Iris pigment epithelial cell (primary cell): ENCODE measurements at regions not wholly inside any gene's neighbourhood (a gene's known extent, or its start where the extent isn't known, plus 50 kb on each side); places are given as distances from the start of the nearest gene placed in this dataset.

Source experiments
- DNase-seq: peaks from one replicate; pipeline ENCODE4 v3.0.0-alpha.2; 2011; ENCODE audit warnings: low read depth

DNA sequence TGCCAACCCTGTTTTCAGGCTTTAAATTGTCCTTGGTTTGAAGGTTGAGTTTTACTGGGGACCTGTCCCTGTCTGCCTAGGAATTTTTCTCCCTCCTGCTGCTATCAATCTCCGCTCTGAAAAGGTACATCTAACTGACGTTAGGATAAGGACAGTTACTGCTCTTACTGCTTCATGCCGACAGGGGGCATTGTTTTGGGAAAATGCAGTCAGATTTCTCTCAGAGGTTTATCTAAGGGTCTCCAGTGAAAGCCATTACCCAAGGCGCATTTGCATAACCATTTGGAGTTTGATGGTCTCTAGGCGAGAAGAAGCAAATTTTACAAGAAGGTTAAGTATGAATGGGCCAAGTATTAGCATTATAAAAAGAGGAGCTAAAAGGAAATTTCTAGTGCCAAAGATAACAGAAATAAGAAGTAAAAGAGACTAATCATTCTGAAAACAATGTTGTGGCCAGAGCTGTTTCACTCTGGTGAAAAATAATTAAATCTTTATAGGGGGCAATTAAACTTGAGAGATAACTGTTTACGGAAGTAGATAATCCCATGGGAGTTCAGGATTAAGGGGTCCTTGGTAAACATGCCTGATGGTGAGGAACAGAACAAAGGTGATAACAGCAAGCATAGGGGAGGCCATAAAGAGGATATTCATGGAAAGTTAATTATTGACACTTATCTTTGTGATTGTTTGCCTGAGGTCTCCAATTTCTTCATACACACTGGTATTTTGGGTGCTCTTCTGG is 605.0 kb downstream of the MTRR start:
- DNase-seq = no peak

DNA sequence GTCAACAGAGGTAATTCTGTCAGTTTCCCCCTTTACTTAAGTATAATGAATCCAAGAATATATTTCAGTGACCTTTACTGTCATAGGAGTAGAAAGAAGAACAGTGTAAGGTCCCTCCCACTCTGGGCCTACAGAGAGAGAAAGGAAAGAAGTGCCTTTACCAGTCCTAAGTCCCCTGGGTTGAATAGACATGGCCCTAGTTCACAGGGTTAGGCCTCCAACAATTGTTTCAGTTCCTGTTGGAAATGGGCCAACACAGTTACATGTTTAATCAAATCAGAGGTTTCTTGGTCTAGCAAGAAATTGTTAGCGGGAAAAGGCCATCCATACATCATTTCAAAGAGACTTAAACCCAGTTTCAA is 605.6 kb downstream of the MTRR start:
- DNase-seq = no peak

DNA sequence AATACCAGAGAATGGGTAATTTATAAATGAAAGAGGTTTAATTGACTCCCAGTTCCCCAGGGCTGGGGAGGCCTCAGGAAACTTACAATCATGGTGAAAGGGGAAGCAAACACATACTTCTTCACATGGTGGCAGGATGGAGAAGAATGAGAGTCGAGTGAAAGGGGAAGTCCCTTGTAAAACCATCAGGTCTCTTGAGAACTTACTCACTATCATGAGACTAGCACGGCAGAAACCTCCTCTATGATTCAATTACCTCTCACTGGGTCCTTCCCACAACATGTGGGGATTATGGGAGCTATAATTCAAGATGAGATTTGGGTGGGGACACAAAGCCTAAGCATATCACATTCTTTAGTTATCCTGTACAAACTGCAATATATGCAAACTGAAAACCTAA is 609.4 kb downstream of the MTRR start:
- no peak for DNase-seq

DNA sequence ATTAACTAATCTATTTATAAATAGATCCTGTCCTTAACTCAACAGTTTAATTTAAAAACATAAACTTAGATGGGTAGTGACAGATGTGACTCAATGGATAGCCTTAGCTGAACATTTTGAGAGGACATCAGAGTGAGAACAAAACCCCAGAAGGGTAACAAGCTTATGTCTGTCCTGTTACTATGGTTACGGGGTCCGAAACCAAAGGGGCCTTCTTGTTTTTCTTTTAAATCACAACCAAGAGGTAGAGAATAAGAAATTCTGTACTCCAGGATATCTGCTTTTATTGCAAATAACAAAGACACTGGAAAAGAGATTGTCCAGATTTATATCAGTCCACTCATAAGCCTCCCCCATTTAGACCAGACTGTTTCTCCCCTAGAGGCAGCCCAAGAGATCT is 612.1 kb downstream of the MTRR start:
- no peak for DNase-seq

DNA sequence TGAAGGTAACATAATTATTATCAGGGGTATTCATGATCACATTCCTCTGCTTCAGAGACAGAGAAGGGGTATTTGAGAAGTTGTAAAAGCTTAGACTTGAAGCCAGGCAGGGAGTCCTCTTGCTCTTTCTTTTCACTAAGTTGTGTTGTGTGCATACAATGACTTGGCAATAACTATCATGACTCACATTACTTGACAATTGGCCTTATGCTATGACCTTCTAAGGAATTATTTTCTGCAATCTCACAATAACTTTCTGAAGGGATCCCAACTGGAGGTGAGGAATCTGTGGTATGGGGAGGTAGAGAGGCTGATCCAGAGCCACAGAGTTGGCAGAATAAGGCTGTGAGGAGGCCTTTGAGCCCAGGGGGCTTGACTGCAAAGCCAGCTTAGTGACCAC is 622.3 kb downstream of the MTRR start:
- DNase-seq = peak; percentile 9

DNA sequence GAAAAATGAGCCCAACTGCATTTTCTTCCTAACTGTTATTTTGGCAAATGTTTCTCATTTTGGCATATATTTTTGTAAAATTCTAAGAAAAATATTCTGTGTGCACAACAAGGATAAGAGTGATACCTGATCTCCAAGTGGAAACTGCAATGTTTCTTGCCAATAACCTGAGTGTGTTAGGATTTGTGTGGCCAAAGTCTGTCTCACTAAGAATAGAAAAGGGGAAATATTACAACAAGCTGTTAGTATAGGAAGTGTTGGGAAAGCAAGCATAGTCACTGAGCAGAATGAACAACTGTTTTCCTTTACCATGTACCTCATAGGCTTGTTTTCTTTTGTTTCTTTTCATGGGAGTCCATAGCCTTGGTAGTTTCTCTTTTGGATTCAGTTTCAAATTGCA is 624.2 kb downstream of the MTRR start:
- no peak for DNase-seq

DNA sequence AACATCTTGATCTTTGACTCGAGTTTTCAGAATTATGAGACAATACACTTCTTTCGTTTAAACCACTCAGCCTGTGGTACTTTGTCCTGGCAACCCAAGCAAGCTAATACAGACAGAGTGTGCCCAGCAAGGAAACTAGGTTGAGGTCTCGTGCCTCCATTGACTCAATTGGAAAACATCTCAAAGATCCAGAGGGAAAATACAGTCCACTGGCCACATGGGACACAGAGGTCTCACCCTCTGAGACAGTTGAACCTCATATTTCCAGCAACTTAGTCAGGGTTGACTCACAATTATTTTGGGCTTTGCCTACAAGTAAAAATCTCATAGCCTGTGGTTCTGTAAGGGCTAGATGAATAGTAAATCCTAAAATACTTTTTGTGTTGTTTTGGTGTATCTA is 631.5 kb downstream of the MTRR start:
- DNase-seq = no peak

DNA sequence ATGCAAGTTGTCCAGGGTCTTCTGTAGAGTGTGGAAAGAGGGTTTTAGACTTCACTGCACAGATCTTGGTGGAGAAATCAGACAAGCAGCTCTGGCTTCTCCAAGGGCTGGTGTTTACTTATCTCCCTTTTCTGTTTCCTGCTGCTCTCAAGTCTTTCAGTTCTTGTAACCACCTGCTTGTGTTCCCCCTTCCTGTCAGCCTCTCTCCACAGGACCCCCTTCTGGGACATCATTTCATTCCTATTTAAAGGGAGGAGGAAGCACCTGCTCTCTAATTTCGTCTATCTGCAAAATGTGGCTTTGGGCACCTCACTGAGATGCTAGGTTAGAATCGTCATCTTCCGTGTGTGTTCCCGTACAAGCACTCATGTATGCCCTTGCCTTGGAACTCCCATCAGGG is 636.2 kb downstream of the MTRR start:
- DNase-seq = no peak

DNA sequence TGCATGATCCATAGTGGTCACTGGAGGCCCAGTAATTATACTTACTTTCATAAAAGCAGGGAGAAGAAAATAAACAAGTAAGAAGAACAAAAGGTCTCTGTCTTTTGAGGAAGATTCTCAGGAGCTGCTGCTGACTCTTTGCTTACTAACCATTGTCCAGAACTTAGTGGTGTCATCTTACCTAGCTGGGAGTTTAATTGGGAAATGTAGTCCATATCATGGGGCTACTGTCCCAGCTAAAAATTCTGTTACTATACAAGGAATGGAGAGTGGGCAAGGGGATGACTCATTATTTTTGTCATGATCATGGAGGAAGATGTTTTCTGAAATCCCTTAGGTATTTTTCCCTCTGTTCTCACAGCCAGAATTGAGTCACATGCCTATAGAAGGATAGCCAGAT is 639.3 kb downstream of the MTRR start:
- peak; percentile 1 for DNase-seq

DNA sequence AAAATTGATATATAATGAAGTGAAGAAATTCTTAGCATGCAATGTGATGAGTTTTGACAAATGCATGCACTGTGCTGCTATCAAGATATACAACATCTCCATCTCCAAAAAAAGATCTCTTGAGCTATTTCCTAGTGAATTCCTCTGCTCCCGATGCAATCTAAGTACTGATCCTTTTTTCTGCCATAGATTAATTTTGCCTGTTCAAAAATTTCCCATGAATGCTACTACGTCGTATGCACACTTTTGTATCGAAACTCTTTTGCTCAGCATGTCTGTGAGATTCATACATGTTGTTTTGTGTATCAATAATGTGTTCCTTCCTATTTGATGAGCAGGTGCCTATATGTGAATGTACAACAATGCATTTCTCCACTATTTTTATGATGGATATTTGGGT is 647.4 kb downstream of the MTRR start:
- no peak for DNase-seq

DNA sequence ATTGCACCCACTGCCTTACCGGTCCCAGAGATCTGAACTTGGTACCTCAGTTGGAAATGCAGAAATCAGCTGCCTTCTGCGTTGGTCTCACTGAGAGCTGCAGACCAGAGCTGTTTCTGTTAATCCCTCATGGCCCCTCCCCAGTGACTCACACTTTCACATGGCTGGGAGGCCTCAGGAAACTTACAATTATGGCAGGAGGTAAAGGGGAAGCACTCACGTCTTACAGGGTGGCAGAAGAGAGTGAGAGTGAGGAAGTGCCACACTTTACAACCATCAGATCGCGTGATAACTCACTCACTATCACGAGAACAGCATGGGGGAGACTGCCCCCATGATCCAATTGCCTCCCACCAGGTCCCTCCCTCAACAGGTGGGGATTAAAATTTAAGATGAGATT is 648.5 kb downstream of the MTRR start:
- DNase-seq = peak; percentile 49

DNA sequence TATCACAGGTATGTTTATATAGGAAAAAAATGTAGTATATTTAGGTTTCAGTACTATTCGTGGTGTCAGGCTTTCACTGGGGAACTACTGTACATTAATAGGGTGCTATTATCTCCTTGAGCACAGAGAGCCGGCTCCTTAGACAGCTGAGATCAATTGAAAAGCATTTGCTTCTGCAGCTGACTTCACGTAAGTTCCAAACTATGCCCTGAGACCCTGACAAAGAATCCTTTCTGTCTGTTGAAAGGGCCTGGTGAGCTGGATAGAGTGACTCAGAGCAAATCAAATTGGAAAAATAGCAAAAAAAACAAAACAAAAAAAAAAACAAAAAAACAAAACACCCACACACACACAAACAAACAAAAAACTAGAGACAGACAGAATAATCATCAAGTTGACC is 652.0 kb downstream of the MTRR start:
- no peak for DNase-seq

DNA sequence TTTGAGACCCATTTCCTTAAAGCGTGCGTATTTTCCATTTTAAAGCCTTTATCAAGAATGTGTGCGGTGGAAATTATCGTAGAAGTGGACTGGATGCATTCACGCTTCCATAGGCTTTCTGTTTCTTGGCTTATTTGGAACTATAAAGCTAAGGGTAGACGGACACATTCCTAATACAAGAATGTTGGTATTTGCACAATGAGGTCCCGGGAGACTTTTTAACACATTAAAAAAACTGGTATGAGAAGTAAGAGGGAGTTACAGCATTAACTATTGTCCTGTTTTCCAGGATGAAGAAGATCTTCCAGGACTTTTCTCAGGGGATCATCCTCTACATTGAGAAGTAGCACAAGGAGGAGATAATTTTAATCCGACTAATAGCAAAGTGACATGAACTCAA is 653.0 kb downstream of the MTRR start:
- DNase-seq = no peak

DNA sequence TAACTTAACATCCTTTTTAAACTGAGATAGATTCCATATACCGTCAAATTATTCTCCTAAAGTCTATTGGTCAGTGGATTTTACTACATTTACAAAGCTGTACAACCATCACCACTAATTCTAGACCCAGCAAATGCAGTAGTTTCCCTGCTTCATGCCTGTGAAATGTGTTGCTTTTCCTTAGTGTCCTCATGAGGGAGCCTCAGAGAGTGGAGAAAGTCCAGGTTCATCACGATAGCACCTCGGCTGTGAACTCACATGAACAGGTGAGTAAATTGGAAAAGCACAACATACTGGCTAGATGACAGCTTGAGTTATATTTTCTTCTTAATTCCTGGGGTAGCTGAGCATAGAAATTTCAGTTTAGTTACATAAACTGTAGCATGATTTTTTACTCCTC is 653.7 kb downstream of the MTRR start:
- DNase-seq = no peak

DNA sequence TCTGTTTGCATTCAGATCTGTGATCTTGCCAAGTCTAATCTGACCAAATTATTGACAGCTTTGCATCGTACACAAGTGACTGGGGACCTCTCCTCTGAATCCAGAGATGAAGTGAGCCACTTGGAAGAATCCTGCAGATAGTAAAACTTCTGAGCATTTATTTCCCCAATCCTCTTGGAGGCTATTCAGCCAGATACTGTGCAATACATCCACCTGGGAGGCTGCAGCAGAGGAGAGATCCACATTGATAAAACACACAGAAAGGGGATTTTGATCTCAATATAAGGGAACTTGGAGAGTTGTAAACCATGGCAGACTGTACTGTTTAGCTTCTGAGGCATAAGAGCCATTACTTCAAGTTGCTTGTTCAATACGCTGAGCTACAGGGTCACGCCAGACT is 654.6 kb downstream of the MTRR start:
- no peak for DNase-seq

DNA sequence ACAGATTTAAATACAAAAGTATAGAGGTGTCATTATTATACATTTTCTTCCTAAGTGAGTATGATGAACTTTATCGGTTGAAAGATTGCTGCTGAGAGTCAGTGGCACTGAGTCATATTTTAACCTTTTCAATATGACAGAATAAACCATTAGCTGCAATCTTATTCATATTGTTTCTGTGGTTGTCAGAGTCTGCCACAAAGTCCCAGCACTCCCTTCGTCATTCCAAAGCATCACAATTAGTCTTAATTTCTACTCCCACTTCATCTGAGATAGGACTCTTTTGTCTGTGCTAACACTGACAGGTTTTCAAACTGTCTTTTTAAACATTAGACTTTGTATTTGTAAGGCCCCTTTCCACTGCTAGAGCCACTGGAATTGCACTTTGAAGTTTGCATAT is 656.9 kb downstream of the MTRR start:
- DNase-seq = no peak

DNA sequence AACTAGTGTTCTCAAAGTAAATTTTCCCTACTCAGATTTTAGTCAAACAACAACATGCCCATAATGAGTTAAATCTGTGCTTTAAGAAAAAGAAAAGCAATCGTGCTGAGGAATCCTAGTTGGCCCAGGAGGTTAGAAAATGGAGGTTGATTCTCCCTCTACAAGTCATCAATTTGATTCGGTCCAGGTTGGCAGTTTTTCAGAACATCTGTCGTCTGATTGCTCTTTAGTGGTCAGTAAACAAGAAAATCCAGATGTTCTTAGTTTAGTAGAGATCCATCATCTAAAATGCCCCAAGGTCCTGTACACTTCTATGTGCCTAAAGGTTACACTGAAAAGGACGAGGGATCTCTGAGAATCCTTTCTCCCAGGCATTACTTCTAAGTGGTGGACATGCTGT is 659.2 kb downstream of the MTRR start:
- DNase-seq = no peak

DNA sequence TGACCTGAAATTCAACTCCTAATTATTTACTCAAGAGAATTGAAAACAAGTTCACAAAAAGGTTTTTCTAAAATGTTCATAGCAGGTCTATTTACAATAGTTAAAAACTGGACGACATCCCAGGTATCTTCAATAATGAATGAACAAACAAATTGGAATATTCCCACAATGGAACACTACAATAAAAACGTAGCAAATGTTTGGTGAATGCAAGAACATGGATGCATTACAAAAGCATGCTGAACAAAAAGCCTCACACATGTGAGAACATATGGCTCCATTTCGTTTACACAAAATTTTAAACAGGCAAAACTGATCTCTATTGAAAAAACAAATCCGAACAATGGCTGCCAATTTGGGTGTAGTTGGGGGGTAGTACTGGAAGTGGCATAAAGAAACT is 669.9 kb downstream of the MTRR start:
- no peak for DNase-seq

DNA sequence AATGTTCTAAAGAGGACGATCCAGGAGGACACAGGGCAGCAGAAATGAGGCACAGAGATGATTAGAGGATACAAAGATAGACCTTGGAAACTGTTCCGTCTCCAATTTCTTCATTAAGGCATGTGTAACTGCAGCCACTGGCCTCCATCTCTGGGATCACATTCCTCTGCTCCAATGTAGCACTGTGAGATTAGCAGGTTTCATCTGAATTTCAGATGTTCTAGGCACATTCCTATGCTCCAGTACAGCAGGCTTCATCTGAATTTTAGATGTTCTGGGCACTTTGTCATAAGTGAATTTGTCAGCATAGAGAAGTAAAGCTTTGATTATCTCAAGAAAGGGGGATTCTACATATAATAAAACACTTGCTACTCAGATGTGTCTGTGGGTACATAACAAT is 671.4 kb downstream of the MTRR start:
- DNase-seq = no peak

DNA sequence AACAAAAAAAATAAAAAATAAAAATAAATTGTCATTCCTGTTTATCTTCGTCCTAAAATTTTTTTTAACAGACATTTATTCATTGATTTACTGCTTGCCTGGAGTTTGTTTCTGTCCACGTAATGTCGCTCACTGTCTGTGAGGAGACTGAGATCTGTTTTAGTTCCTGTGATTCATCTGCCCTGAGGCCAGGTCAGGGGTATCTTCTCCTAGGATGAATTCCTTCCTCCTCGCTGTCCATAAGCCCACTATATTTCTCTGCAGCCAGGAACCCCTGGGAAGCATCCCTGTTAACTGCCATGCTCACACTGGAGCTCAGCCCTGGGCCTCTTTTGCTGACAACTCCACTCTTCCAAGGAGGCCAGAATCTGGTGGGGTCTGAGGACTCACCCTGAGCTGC is 682.0 kb downstream of the MTRR start:
- DNase-seq = no peak

DNA sequence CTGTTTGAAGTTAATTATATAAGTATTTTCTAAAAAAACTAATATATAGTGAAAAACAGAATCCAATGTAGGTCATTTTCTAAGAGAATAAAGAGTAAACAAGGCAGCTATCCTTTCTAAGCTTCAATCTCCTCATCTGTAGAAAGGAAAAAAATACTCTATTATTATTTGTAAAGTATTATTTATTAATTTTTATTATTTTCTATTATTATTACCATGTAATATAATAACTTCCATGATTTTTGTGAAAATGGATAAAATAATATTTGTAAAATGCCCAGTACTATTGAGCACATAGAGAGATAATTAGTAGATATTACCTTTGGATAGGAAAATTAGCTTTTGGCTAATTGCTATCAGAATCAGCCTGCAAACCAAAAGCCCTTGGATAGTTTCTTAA is 684.4 kb downstream of the MTRR start:
- DNase-seq = no peak

DNA sequence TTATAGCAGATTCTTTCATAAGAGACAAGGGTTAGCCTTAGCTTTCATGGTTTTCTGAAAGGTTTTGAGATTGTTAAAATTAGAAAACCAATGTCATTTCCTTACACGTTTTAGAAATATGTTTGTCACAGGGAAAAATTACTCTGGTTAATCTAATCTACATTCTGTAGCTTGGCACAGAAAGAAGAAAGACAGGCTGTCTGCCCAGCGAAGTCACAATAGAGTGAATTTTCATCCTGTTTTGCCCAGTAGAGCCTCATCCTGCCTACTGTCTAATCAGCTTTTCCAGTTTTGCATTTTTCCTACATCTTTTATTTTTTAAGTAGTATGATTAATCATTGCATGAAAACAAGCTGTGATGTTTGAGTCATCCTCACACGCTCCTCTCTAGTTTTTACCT is 688.8 kb downstream of the MTRR start:
- DNase-seq = no peak

DNA sequence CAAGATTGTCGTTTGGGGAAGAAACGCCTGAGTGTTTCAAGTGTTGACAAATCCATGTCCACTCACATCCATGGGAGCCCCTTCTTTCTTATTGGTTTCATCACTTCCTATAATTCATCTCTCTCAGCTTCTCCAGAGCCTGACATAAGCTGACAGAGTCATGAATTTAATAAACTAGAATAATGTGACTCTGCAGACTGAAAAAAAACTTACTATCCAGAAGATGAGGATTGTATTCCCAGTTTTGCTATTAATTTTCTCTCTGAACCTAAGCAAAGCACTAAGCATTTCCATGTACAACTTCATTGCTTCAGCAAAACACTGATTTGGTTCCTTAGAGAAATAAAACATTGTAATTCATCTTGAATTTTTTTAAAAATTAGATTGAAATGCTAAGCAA is 691.8 kb downstream of the MTRR start:
- DNase-seq = no peak

DNA sequence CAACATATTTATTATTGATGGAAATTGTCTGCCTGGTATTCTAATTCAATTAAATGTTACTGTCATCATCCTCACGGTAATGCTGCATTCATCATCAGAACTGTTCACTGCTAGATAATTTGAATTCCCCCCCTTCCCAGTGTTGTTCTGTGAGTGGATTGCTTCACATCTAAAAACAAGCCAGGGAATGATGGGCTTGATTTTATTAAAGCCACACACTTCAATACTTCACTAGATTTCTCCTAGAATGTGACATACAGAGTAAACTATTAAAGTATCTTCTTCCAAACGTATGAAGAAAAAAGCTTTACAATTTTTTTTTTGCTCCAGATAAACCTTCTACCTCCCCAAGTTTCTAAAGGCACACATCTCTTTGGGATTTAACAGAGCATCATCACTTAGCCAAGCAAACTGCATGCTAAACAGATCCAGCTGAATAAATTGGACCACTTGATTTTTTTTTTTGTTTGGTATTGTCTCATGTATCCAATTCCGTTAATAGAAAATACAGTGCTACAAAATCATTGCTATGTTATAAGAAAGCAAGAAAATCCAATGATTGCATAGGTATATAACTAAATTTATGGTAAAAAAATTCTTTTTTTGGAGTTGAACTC is 692.4 kb downstream of the MTRR start:
- DNase-seq = no peak
